CD14-positive monocyte (primary cell): ENCODE measurements at regions not wholly inside any gene's neighbourhood (a gene's known extent, or its start where the extent isn't known, plus 50 kb on each side); places are given as distances from the start of the nearest gene placed in this dataset.
A peak's percentile ranks its signal among the peaks of the same experiment; 100 is the strongest.

Experiments used
- DNase-seq, 3 donors: peaks; one replicate each; pipeline ENCODE4 v3.0.0-alpha.2; 2011 to 2022
- H2AFZ ChIP-seq: 2 replicates; pipeline ENCODE4 v1.6.0; 2012; ENCODE audit warnings: mild to moderate bottlenecking, low read depth, low read length, inconsistent platforms; ENCODE audit not compliant: insufficient read depth, poor library complexity, severe bottlenecking
- H3K27ac ChIP-seq, 2 donors: 1 replicate in 1 of 2; 2 replicates in 1 of 2; pipeline ENCODE4 v1.5.1; 2012 to 2013; ENCODE audit warnings: low read length in 2 of 2, control low read depth in 1 of 2, inconsistent platforms in 1 of 2, low read depth in 1 of 2, mild to moderate bottlenecking in 1 of 2
- H3K27me3 ChIP-seq, 2 donors: one replicate each; pipeline versions ENCODE4 v1.6.0 to v1.6.1; 2011 to 2013; ENCODE audit warnings: low read length in 2 of 2; ENCODE audit not compliant: control insufficient read depth in 2 of 2, insufficient read depth in 2 of 2
- H3K36me3 ChIP-seq, 2 donors: replicated peaks in 1 of 2; 1 replicate in 1 of 2; 2 replicates in 1 of 2; pipeline versions ENCODE4 v1.5.1 to v1.6.1; 2012 to 2013; ENCODE audit warnings: low read length in 2 of 2, control low read depth in 1 of 2, inconsistent platforms in 1 of 2, mild to moderate bottlenecking in 1 of 2; ENCODE audit not compliant: insufficient read depth in 2 of 2, control insufficient read depth in 1 of 2
- H3K4me1 ChIP-seq, 2 donors: 1 replicate in 1 of 2; 2 replicates in 1 of 2; pipeline versions ENCODE4 v1.5.1 to v1.6.1; 2012 to 2013; ENCODE audit warnings: low read length in 2 of 2, control low read depth in 1 of 2, inconsistent platforms in 1 of 2, mild to moderate bottlenecking in 1 of 2, moderate library complexity in 1 of 2; ENCODE audit not compliant: insufficient read depth in 2 of 2, control insufficient read depth in 1 of 2
- H3K4me2 ChIP-seq: replicated peaks from 2 replicates; pipeline ENCODE3; 2012; ENCODE audit warnings: low read length, moderate library complexity, mild to moderate bottlenecking; ENCODE audit not compliant: poor library complexity, severe bottlenecking; ENCODE audit errors: extremely low read depth
- H3K4me3 ChIP-seq, 3 experiments: fragments of 200-600 bp in 1 of 3; sonication (generic) in 1 of 3; replicated peaks in 1 of 3; 1 replicate in 2 of 3; 2 replicates in 1 of 3; pipeline ENCODE4 v1.5.1; 2011 to 2013; ENCODE audit warnings: low read length in 3 of 3, mild to moderate bottlenecking in 3 of 3, control low read depth in 2 of 3, low read depth in 2 of 3, inconsistent platforms in 1 of 3, moderate library complexity in 1 of 3
- H3K79me2 ChIP-seq: 2 replicates; pipeline ENCODE4 v1.6.0; 2012; ENCODE audit warnings: mild to moderate bottlenecking, control low read depth, inconsistent platforms, low read length, moderate library complexity; ENCODE audit not compliant: insufficient read depth
- H3K9ac ChIP-seq: 2 replicates; pipeline ENCODE4 v1.6.0; 2017; ENCODE audit warnings: low read length, mild to moderate bottlenecking; ENCODE audit not compliant: insufficient read depth, poor library complexity, severe bottlenecking
- H3K9me3 ChIP-seq, 2 donors: replicated peaks in 1 of 2; 1 replicate in 1 of 2; 2 replicates in 1 of 2; pipeline versions ENCODE4 v1.5.1 to v1.6.1; 2012 to 2013; ENCODE audit warnings: low read length in 2 of 2, control low read depth in 1 of 2; ENCODE audit not compliant: control insufficient read depth in 1 of 2, insufficient read depth in 1 of 2
- H4K20me1 ChIP-seq: 2 replicates; pipeline ENCODE4 v1.6.0; 2012; ENCODE audit warnings: mild to moderate bottlenecking, low read length, control low read depth, moderate library complexity; ENCODE audit not compliant: insufficient read depth
- H3K27ac Mint-ChIP-seq, 7 donors: one replicate each; pipeline ENCODE4 v1.8.0; 2020; ENCODE audit warnings: mild to moderate bottlenecking in 7 of 7, mixed read lengths in 7 of 7, moderate library complexity in 6 of 7, inconsistent platforms in 2 of 7
- H3K27me3 Mint-ChIP-seq, 3 donors: one replicate each; pipeline ENCODE4 v1.8.0; 2021 to 2022; ENCODE audit warnings: low read depth in 3 of 3, mild to moderate bottlenecking in 3 of 3, mixed read lengths in 3 of 3, moderate library complexity in 3 of 3, inconsistent platforms in 1 of 3
- H3K36me3 Mint-ChIP-seq, 2 donors: one replicate each; pipeline ENCODE4 v1.8.0; 2020; ENCODE audit warnings: mixed read lengths in 2 of 2, inconsistent platforms in 1 of 2, mild to moderate bottlenecking in 1 of 2
- H3K4me1 Mint-ChIP-seq: one replicate; pipeline ENCODE4 v1.8.0; 2020; ENCODE audit warnings: mild to moderate bottlenecking, mixed read lengths
- H3K4me3 Mint-ChIP-seq, 2 donors: one replicate each; pipeline ENCODE4 v1.8.0; 2020; ENCODE audit warnings: mild to moderate bottlenecking in 2 of 2, mixed read lengths in 2 of 2, moderate library complexity in 1 of 2
- H3K9me3 Mint-ChIP-seq, 7 donors: one replicate each; pipeline ENCODE4 v1.8.0; 2020 to 2022; ENCODE audit warnings: mixed read lengths in 7 of 7, mild to moderate bottlenecking in 6 of 7, moderate library complexity in 6 of 7, inconsistent platforms in 2 of 7
- WGBS: methylation state at CpG from one replicate; pipeline ENCODE4 v1.1.5; 2013; ENCODE audit warnings: missing lambda C conversion rate; ENCODE audit not compliant: insufficient coverage; 5-methylcytosine and 5-hydroxymethylcytosine counted together
- intact Hi-C, 2 donors: fragments of 100-400 bp; cut with micrococcal nuclease; formaldehyde crosslinking; loops; one replicate each; pipeline versions ENCODE4 v1.15.0 to v1.15.1; 2023
- TF ChIP-seq, protein P1 (sequence below): fragments of 200-600 bp; IDR thresholded peaks from one replicate; pipeline ENCODE4 v1.8.0; 2022; ENCODE audit warnings: antibody characterized with exemption, mild to moderate bottlenecking

DNA sequence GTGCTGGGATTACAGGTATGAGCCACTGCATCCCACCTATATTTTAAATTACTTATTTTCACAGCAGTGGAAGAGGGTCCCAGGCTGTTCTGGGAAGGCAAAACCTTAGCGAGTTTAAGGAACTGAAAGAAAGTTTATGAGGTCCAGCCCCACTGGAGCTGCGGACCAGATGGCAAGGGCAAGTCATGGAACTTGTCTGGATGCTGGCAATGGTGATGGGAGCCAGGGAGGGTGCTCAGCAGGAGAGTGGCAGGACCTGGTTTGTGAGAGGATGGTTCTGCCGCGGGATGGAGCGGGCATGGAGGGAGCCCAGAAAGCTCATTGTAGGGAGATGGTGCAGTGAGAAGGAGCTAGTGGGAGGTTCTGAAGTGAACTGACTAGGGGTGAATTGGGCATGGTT lies 50.6 kb upstream of the SLC45A1 start:
- Mint-ChIP-seq H3K27ac (peak overlapping the region in 1 of 7 donors; percentile 14), H3K27me3 (peaks cover 8 to 12% (median 12%) of the 10 kb centered on the region in 3 donors), H3K9me3 (peaks cover 0 to 7% (median 3%) of the 10 kb centered on the region in 7 donors), H3K36me3 (no peaks in the 10 kb centered on the region), H3K4me1 (peaks cover 10% of the 10 kb centered on the region), H3K4me3 (peak overlapping the region in 1 of 2 donors; percentile 3)
- Histone ChIP-seq H3K79me2 (no peaks in the 10 kb centered on the region), H3K9ac (no peak overlapping the region), H3K4me1 (no peaks in the 10 kb centered on the region), H4K20me1 (no peaks in the 10 kb centered on the region), H3K9me3 (no peaks in the 10 kb centered on the region), H3K4me3 (no peak overlapping the region), H2AFZ (no peak overlapping the region), H3K4me2 (no peak overlapping the region), H3K27ac (no peak overlapping the region), H3K36me3 (no peaks in the 10 kb centered on the region), H3K27me3 (no peaks in the 10 kb centered on the region)
- intact Hi-C loops = no loop called here
- TF ChIP-seq, protein P1, sequence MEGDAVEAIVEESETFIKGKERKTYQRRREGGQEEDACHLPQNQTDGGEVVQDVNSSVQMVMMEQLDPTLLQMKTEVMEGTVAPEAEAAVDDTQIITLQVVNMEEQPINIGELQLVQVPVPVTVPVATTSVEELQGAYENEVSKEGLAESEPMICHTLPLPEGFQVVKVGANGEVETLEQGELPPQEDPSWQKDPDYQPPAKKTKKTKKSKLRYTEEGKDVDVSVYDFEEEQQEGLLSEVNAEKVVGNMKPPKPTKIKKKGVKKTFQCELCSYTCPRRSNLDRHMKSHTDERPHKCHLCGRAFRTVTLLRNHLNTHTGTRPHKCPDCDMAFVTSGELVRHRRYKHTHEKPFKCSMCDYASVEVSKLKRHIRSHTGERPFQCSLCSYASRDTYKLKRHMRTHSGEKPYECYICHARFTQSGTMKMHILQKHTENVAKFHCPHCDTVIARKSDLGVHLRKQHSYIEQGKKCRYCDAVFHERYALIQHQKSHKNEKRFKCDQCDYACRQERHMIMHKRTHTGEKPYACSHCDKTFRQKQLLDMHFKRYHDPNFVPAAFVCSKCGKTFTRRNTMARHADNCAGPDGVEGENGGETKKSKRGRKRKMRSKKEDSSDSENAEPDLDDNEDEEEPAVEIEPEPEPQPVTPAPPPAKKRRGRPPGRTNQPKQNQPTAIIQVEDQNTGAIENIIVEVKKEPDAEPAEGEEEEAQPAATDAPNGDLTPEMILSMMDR = no peak
- DNase-seq = no peak
- 46% methylated on average over 5 of the region's 5 CpGs for WGBS

DNA sequence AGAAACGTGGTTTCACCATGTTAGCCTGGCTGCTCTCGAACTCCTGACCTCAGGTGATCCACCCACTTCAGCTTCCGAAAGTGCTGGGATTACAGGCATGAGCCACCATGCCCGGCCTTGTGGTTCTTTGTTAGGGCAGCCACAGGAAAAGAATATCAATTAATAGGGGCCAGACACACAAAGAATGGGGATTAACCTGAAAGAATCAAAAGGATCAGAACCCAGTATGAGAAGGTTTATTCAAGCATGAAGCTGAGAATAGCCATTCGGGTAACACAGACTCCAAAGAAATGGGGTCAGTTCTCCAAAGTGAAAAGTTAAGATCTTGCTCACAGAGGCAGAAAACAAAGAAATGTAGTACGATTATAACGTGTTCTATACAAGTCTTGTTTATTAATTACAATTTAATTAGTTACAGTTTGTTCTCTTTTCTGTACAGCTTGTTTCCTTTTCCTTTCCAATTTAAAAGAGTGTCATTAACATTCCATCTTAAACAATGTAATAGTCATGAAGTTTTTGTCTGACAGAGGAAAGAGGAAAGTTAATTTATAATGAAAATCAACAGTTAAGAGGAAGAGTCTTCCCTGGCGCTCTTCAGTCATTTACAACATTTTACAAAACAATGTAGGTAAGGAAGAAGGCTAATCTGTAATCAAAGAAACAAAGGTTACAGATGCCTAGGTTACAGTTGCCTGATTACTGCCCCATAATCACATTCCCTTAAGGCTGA lies 51.3 kb upstream of the SLC45A1 start:
- DNase-seq = no peak
- H3K9me3 ChIP-seq = no peaks in the 10 kb centered on the region
- Mint-ChIP-seq H3K4me1 (peaks cover 10% of the 10 kb centered on the region), H3K9me3 (peaks cover 0 to 7% (median 3%) of the 10 kb centered on the region in 7 donors), H3K36me3 (no peaks in the 10 kb centered on the region), H3K4me3 (no peak overlapping the region), H3K27ac (no peak overlapping the region), H3K27me3 (peaks cover 10 to 12% (median 12%) of the 10 kb centered on the region in 3 donors)
- intact Hi-C loops = no loop called here
- no peaks in the 10 kb centered on the region for H3K79me2 ChIP-seq
- H3K36me3 ChIP-seq = no peaks in the 10 kb centered on the region
- no peak overlapping the region for H3K27ac ChIP-seq
- WGBS = 100% methylated on average over 1 of the region's 8 CpGs
- H3K4me1 ChIP-seq = no peaks in the 10 kb centered on the region
- no peak overlapping the region for H3K4me3 ChIP-seq
- H3K4me2 ChIP-seq = no peak overlapping the region
- no peak overlapping the region for H3K9ac ChIP-seq
- TF ChIP-seq, protein P1 = no peak
- H2AFZ ChIP-seq = no peak overlapping the region
- H4K20me1 ChIP-seq = no peaks in the 10 kb centered on the region
- no peaks in the 10 kb centered on the region for H3K27me3 ChIP-seq
